ENCODE measurements at regions not wholly inside any gene's neighbourhood (a gene's known extent, or its start where the extent isn't known, plus 50 kb on each side); places are given as distances from the start of the nearest gene placed in this dataset.

GRCh38 chr1:87170931-87171598, 157.6 kb upstream of the LMO4 start:
- Mint-ChIP-seq H3K9me3 (ENCODE audit: low read depth) (no peaks in the 10 kb centered on the region), H3K27me3 (peaks cover 18% of the 10 kb centered on the region), H3K4me3 (ENCODE audit: low read depth) (no peak overlapping the region), H3K4me1 (ENCODE audit: low read depth) (peaks cover 16% of the 10 kb centered on the region), H3K36me3 (ENCODE audit: insufficient read depth) (no peaks in the 10 kb centered on the region), H3K27ac (no peak overlapping the region)
- no peak for DNase-seq (ENCODE audit: low spot score, unreplicated experiment)
- TF ChIP-seq CTCF (IDR thresholded peaks at IDR 0.05; ENCODE audit: unreplicated experiment): no peak

GRCh38 chr1:87173231-87173630, 155.4 kb upstream of the LMO4 start:
- Mint-ChIP-seq H3K36me3 (ENCODE audit: insufficient read depth) (no peaks in the 10 kb centered on the region), H3K27ac (no peak overlapping the region), H3K4me3 (ENCODE audit: low read depth) (no peak overlapping the region), H3K27me3 (peaks cover 23% of the 10 kb centered on the region), H3K4me1 (ENCODE audit: low read depth) (peaks cover 11% of the 10 kb centered on the region), H3K9me3 (ENCODE audit: low read depth) (no peaks in the 10 kb centered on the region)
- TF ChIP-seq CTCF (IDR thresholded peaks at IDR 0.05; ENCODE audit: unreplicated experiment): no peak
- DNase-seq (ENCODE audit: low spot score, unreplicated experiment): no peak

DNA sequence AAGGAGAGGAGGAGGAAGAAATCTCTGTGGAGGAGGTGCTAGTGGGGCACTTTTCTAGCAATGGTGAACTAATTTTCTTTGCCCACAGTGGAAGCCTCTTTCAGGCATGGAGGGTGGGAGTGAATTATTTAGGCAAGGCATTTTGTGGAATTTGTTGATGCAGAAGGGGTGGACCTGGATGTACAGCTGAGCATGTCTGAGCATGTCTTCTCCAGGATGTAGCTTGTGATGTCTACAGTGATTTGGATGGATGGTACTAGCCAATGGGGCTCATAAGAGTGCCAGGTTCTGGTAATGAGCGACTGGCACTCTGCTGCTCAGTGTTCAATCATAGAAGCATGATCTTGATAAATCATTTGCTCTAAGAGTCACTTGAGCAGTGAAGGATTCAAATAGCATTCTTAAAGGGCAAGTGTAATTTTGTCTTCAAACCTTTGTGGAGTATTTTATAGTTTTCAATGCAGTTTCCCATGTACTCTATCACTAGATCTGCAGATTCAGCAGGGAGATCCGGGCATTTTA, 153.9 kb upstream of the LMO4 start:
- H3K9me3 Mint-ChIP-seq (ENCODE audit: low read depth): no peaks in the 10 kb centered on the region
- no peak for DNase-seq (ENCODE audit: low spot score, unreplicated experiment)
- H3K27ac Mint-ChIP-seq: no peak overlapping the region
- no peak overlapping the region for H3K4me3 Mint-ChIP-seq (ENCODE audit: low read depth)
- no peak for TF ChIP-seq CTCF (IDR thresholded peaks at IDR 0.05; ENCODE audit: unreplicated experiment)
- no peaks in the 10 kb centered on the region for H3K36me3 Mint-ChIP-seq (ENCODE audit: insufficient read depth)
- peaks cover 32% of the 10 kb centered on the region for H3K27me3 Mint-ChIP-seq
- H3K4me1 Mint-ChIP-seq (ENCODE audit: low read depth): no peaks in the 10 kb centered on the region

GRCh38 chr1:87176087-87176486, 152.6 kb upstream of the LMO4 start:
- peaks cover 37% of the 10 kb centered on the region for H3K27me3 Mint-ChIP-seq
- H3K9me3 Mint-ChIP-seq (ENCODE audit: low read depth): no peaks in the 10 kb centered on the region
- H3K36me3 Mint-ChIP-seq (ENCODE audit: insufficient read depth): no peaks in the 10 kb centered on the region
- H3K4me3 Mint-ChIP-seq (ENCODE audit: low read depth): no peak overlapping the region
- TF ChIP-seq CTCF (IDR thresholded peaks at IDR 0.05; ENCODE audit: unreplicated experiment): no peak
- H3K4me1 Mint-ChIP-seq (ENCODE audit: low read depth): peaks cover under 1% of the 10 kb centered on the region
- no peak overlapping the region for H3K27ac Mint-ChIP-seq
- no peak for DNase-seq (ENCODE audit: low spot score, unreplicated experiment)

DNA sequence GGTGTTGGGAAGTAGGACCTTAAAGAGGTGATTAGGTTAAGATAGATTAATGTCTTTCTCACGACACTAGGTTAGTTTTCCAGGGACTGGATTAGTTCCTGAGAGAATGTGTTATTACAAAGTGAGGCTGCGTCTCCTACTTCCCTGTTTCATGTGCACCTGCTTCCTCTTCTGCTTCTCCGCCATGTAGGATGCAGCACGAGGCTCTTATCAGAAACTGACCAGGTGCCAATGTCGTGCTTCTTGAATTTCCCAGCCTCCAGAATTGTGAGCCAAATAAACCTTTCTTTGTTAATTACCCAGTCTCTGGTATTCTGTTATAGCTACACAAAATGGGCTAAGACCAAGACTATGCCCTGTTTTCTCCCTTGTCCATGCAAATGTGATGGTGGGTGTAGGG, 152.2 kb upstream of the LMO4 start:
- DNase-seq (ENCODE audit: low spot score, unreplicated experiment): no peak
- H3K27ac Mint-ChIP-seq: no peak overlapping the region
- H3K9me3 Mint-ChIP-seq (ENCODE audit: low read depth): no peaks in the 10 kb centered on the region
- peaks cover 5% of the 10 kb centered on the region for H3K4me1 Mint-ChIP-seq (ENCODE audit: low read depth)
- TF ChIP-seq CTCF (IDR thresholded peaks at IDR 0.05; ENCODE audit: unreplicated experiment): no peak
- no peaks in the 10 kb centered on the region for H3K36me3 Mint-ChIP-seq (ENCODE audit: insufficient read depth)
- H3K27me3 Mint-ChIP-seq: peaks cover 37% of the 10 kb centered on the region
- H3K4me3 Mint-ChIP-seq (ENCODE audit: low read depth): no peak overlapping the region
